ENCODE measurements at regions not wholly inside any gene's neighbourhood (a gene's known extent, or its start where the extent isn't known, plus 50 kb on each side); places are given as distances from the start of the nearest gene placed in this dataset.

- no peak for DNase-seq (ENCODE audit: low read depth, low spot score)
These were observed 375.8 kb upstream of the NFE2L3 start for GRCh38 chr7:25775999-25776743.

- no peak for DNase-seq (ENCODE audit: low read depth, low spot score)
These were observed 375.3 kb upstream of the NFE2L3 start for GRCh38 chr7:25776744-25777123.

GRCh38 chr7:25777969-25778708 is 373.9 kb upstream of the NFE2L3 start:
- no peak for DNase-seq (ENCODE audit: low read depth, low spot score)

DNA sequence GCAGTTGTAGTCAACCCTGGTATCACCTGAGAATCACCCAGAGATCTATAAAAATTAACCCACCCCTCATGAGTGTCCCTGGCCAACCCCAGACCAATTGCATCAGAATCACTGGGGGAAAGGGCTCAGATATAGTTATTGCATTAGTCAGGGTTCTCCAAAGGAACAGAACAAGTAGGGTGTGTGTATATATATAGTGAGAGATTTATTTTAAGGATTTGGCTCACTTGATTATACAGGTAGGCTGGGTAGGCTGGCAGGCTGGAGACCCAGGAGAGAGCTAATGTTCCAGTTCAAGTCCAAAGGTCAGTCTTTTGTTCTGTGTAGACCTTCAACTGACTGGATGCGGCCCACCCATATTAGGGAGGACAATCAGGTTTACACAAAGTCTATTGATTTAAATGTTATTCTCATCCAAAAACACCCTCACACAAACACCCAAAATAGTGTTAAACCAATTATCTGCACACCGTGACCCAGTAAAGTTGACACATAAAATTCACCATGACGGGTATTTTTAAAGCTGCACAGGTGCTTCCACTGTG is 372.9 kb upstream of the NFE2L3 start:
- DNase-seq (ENCODE audit: low read depth, low spot score) = no peak

GRCh38 chr7:25780904-25781303 is 371.1 kb upstream of the NFE2L3 start:
- DNase-seq (ENCODE audit: low read depth, low spot score) = no peak

DNA sequence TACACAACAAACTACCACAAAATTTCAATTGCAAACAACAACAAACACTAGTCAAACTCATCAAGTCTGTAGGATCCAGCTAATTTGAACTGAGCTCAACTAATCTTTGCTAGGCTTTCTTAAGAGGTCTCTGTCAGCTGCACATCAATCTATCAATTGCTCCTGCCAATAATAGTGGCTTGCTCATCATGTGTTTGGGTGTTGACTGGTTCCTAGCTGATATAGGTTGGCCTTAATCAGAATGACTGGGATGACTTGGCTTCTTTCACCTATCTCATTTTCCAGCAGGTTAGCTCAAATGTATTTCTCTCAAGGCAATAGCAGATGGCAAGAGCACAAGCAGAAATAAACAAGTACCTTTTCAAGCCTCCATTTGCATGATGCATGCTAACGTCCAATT is 370.3 kb upstream of the NFE2L3 start:
- DNase-seq (ENCODE audit: low read depth, low spot score) = no peak

DNA sequence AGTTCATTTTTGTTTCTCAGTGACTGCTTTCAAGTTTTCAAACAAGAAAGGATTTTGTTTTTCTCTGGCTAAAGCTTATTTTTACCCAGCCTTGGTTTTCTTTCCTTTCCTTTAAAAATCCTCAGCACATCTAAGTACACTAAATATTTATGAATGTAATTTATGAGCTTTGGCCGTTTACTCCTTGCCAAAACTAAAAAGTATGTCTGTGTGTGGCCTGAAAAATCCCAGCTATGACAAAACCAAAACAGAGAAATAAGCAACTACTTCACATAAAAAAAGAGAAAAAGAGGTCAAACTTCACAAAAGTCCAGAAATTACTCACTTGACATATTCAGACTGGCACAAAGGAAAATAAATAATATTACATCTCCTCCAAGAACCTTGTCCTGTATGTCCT is 365.1 kb upstream of the NFE2L3 start:
- DNase-seq (ENCODE audit: low read depth, low spot score) = no peak

GRCh38 chr7:25787336-25787735 is 364.7 kb upstream of the NFE2L3 start:
- DNase-seq (ENCODE audit: low read depth, low spot score) = no peak

DNA sequence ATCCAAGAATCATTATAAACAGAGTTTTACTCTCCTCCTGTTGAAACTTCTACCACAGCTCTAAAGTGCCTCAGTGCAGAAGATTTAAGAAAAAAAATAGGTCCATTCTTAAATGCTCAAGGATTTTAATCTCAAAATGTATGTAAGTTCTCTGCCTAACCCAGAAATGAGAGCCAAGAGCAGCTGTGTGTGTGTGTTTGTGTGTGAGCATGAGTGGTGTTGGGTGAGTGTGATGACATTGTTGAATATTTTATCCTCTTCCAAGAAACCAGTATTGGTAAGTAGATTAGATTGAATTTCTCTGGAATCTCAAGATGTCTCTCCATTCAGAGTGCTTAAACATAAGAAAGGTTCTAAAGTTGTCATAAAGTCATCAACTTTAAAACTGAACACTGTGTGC is 363.6 kb upstream of the NFE2L3 start:
- DNase-seq (ENCODE audit: low read depth, low spot score) = no peak

DNA sequence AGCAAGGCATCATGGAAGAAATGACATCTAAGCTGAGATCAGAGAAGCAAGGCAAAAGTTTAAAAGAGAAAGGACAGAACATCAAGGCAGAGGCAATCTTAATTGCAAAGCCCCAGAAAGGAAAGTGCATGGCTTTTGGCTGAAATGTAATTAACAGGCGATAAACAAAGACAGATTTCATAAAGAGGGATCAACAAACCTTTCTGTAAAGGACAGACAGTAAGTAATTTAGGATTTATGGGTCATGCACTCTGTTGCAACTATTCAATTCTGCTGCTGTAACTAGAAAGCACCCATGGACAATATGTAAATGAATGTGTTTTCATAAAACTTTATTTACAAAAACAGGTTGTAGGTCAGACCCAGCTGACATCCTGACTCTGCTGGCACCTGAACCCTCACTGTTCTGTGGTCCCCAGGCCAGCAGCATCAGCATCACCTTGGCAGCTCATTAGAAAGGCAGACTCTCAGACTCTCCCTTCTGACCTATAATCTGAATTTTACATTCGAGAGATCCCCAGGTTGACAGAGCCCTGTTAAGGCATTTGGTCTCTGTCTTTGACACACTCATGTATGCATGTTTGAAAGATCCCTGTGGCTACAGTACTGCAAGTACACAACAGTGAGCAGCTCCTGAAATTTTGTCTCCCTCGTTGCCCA is 362.9 kb upstream of the NFE2L3 start:
- no peak for DNase-seq (ENCODE audit: low read depth, low spot score)

DNA sequence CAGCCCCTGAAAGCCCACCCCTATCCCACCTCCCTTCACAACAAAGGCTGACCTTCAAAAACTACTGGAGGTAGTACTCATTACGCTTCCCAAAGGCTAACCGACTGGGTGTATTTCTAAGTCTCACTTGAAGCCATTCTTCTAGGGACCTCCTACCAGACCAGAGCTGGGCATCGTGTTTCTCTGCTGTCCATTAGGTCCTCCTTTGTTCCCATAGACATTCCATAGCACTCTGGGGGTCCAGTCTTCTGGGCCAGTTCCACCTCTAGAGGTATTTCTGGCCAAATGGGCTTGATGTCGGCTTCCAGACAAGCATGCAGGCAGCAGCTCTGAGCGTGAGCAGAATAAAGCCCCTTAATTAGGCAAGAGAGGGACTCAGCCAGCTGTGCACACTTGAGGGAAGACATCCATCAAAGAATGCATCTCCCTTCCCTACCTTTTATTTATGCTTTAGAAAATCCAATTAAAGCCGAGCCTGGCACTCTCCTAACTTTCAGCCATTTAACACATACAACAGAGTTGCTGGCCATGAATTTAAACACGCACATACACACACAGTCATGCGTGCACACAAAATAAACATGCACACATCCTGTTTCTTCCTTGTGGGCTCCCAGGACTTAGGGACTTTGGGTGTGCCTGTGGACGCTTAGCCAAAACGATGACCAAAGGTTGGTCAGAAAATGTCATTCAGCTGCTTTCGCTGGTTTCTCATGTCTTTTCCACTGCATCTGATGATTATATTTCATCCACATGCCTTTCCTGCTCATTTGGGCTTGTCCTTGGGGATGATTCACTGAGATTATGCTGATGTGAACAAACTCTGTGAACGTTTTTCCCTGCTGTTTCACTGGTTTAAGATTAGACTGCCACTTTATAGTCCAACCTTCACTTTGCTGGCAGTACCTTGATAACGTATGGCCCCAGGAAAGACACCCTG is 362.0 kb upstream of the NFE2L3 start:
- DNase-seq (ENCODE audit: low read depth, low spot score) = no peak

DNA sequence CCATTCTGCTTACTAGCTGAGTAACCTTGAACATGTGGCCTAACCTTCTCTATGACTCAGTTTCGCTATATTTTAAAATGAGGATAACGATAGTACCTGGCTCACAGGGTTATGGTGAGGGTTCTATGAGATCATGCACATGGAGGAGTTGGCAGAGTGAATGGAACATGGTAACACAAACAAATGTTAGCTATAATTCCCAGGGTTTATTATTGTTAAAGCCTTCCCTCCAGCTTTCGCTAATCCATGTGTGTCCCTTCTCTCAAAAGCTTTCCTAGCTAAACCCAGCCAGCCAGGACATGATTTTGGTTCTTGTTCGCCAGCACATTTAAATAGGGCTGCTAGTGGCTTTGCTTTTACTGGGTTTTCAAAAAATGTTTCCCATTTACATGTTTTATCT is 361.0 kb upstream of the NFE2L3 start:
- no peak for DNase-seq (ENCODE audit: low read depth, low spot score)

DNA sequence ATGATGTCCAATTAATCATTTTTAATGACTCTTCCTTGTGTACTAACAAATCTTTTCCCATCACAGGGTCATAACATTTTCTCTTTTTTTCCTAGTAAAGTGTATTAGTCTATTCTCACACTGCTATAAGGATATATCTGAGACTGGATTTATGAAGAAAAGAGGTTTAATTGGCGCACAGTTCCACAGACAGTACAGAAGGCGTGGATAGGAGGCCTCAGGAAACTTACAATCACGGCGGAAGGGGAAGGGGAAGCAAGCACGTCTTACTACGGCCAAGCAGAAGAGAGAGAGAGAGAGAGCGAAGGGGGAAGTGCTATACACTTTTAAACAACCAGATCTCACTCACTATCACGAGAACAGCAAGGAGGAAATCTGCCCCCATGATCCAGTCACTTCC is 359.4 kb upstream of the NFE2L3 start:
- DNase-seq (ENCODE audit: low read depth, low spot score) = no peak

DNA sequence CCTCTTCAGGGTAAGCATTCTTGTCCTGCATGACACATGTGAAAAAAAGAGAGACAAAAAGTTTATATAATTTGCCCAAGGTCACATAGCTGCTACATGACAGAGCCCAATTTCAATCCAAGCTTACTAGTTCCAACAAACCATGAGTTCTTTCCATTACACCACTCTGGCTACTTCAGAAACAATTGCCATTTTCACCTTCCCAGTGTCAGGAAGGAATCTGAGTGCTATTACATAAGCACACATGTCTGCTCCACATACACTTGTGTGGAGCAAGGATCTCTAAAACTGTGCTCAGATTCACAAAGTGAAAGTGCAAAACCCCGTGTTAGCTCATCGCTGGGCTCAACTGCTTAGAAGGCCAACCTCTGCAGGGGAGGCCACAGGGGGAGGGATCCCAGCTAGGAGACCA is 356.2 kb upstream of the NFE2L3 start:
- DNase-seq (ENCODE audit: low read depth, low spot score) = no peak

DNA sequence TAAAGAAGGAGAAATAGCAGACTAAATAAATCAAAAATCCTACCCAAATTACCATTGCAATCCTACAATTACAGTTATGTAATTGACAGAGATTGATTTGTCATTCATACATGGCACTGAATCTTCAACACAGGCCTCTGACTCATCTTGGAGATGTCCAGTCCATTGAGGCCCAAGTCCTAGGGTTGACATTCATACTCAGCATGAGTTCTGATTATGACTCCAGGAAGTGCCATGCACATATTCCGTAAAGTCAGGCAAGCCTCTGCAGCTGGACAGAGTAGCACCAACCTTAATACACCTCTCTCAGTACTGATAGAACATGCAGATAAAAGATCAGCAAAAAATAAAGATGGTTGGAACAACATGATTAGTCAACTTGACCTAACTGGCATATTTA is 353.7 kb upstream of the NFE2L3 start:
- no peak for DNase-seq (ENCODE audit: low read depth, low spot score)

DNA sequence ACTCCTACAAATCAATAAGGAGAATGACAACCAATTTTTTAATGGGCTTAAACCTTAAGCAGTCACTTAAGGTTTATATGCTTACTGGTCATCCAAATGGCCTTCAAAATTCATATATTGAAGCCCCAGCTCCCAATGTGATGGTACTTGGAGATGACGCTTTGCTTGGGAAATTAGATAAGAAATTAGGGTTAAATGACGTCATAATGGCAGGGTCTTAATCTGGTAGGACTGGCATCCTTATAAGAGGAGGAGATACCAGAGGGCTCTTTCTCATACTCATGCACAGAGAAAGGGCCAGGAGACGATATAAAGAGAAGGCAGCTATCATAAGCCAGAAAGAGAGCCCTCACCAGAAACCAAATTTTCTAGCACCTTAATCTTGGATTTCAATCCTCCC is 350.8 kb upstream of the NFE2L3 start:
- DNase-seq (ENCODE audit: low read depth, low spot score) = no peak

DNA sequence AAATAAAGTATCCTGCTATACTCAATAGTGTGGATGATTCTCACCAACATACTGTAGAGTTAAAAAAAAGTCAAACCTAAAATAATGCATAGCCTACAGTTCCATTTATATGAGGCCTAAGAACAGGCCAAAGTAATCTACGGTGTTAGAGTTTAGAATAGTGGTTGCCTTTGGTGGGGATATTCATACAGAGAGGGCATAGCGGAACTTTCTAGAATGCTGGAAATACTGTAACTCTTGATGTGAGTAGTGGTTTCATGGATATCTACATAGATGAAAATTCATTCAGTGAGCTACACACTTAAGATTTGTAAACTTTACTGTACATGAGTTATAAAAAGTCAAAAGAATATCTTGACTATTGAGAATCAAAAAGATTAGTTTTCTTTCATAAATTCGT is 349.9 kb upstream of the NFE2L3 start:
- no peak for DNase-seq (ENCODE audit: low read depth, low spot score)

DNA sequence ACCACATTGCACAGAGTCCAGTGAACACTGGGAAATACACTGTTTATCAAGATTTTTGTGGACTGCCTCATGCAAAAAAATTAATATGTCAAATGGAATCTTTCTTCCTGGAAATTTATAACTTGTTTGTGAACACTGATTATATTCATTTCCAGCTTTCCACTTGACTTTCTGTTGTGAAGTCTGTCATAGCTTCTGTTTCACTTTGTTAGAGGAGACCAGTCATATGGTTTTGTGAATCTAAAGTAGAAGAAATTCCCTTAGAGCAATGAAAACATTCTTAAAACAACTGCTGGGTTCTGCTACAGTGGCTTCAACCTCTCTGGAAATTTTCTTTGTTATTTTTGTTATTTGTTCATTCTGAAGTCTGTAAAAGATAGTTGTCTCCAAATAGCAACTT is 349.5 kb upstream of the NFE2L3 start:
- no peak for DNase-seq (ENCODE audit: low read depth, low spot score)

DNA sequence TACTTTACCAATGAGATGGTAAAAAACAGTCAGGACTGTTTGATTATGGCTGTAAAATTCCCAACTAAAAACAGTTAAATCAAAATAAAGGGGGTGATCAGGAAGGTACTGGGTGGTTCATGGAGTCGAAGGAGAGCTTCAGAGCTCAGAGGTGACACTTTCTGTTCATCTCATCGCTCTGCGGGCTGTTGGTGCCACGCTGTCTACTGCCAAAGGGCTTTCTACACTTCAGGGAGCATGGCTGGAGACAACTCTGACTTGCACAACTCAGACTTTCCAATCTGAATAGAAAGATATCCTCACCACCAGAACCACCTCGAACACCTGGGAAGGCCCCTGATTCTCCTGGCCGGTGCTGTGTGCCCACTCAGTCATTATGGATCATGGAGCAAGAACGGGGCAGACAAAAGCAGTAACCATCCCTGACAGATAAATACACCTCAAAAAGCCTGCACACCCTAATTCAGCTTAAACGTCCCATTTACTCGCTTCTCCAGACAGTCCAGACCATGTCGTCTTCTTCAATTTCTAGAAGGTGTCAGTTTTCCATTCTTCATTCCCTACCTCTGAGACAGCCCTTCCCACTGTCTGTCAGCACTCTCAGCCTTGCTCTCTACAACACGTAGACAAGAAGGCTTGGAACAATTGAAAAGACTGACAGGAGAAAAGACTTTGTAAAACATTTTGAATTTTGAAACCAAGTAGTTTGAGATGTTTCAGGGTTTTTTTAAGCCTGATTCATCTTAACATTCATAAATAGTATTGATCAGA is 348.7 kb upstream of the NFE2L3 start:
- no peak for DNase-seq (ENCODE audit: low read depth, low spot score)

GRCh38 chr7:25804154-25804553 is 347.8 kb upstream of the NFE2L3 start:
- DNase-seq (ENCODE audit: low read depth, low spot score) = no peak
